ENCODE measurements at regions not wholly inside any gene's neighbourhood (a gene's known extent, or its start where the extent isn't known, plus 50 kb on each side); places are given as distances from the start of the nearest gene placed in this dataset.

DNA sequence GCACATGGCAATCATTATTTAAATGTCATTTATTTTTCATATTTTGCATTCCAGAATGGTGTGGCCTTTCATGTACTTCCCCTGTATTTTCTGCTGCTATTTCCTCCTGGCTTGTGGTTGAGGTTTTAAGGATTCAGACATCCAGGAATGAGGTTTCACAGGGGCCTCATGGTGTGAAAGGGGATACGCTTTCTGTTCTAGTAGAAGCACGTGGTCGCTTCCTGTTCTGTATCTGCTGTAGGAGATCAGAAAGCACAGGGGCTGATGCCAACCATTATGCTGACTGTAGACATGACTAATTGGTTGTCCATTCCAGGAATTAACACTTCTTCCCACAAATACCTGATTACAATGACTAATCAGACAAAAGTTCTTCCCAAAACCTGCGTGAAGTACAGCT lies 405.9 kb downstream of the SHISA9 start:
- no peak for DNase-seq
- Mint-ChIP-seq H3K4me3 (no peak overlapping the region), H3K27ac (no peak overlapping the region), H3K9me3 (peaks cover 0 to 5% (median 0%) of the 10 kb centered on the region in 7 donors), H3K4me1 (no peaks in the 10 kb centered on the region), H3K27me3 (ENCODE audit: low read depth in 3 of 3) (peaks cover 0 to 2% (median 1%) of the 10 kb centered on the region in 3 donors), H3K36me3 (no peaks in the 10 kb centered on the region)
- TF ChIP-seq, protein P1, sequence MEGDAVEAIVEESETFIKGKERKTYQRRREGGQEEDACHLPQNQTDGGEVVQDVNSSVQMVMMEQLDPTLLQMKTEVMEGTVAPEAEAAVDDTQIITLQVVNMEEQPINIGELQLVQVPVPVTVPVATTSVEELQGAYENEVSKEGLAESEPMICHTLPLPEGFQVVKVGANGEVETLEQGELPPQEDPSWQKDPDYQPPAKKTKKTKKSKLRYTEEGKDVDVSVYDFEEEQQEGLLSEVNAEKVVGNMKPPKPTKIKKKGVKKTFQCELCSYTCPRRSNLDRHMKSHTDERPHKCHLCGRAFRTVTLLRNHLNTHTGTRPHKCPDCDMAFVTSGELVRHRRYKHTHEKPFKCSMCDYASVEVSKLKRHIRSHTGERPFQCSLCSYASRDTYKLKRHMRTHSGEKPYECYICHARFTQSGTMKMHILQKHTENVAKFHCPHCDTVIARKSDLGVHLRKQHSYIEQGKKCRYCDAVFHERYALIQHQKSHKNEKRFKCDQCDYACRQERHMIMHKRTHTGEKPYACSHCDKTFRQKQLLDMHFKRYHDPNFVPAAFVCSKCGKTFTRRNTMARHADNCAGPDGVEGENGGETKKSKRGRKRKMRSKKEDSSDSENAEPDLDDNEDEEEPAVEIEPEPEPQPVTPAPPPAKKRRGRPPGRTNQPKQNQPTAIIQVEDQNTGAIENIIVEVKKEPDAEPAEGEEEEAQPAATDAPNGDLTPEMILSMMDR (IDR thresholded peaks at IDR 0.05) = no peak
- Histone ChIP-seq H3K9ac (ENCODE audit: insufficient read depth, low read length, poor library complexity, severe bottlenecking) (no peak overlapping the region), H3K9me3 (replicated peaks in 1 of 2; ENCODE audit: control insufficient read depth in 1 of 2, insufficient read depth in 1 of 2, low read length in 2 of 2) (no peaks in the 10 kb centered on the region), H3K27ac (ENCODE audit: low read depth in 1 of 2, low read length in 2 of 2) (no peak overlapping the region), H3K4me2 (replicated peaks; ENCODE audit: extremely low read depth, low read length, poor library complexity, severe bottlenecking) (no peak overlapping the region), H2AFZ (ENCODE audit: insufficient read depth, low read depth, low read length, poor library complexity, severe bottlenecking) (no peak overlapping the region), H4K20me1 (ENCODE audit: insufficient read depth, low read length) (no peaks in the 10 kb centered on the region), H3K4me3 (replicated peaks in 1 of 3; ENCODE audit: low read depth in 2 of 3, low read length in 3 of 3) (no peak overlapping the region), H3K4me1 (ENCODE audit: control insufficient read depth in 1 of 2, insufficient read depth in 2 of 2, low read length in 2 of 2) (no peaks in the 10 kb centered on the region), H3K79me2 (ENCODE audit: insufficient read depth, low read length) (no peaks in the 10 kb centered on the region), H3K36me3 (replicated peaks in 1 of 2; ENCODE audit: control insufficient read depth in 1 of 2, insufficient read depth in 2 of 2, low read length in 2 of 2) (no peaks in the 10 kb centered on the region), H3K27me3 (ENCODE audit: control insufficient read depth in 2 of 2, insufficient read depth in 2 of 2, low read length in 2 of 2) (no peaks in the 10 kb centered on the region)
- WGBS (ENCODE audit: insufficient coverage) = no CpG with 5 or more reads among the region's 4 CpGs
- intact Hi-C loops (cut with micrococcal nuclease) = no loop called here

GRCh38 chr16:13307851-13308250 lies 406.5 kb downstream of the SHISA9 start:
- Mint-ChIP-seq H3K36me3 (no peaks in the 10 kb centered on the region), H3K27me3 (ENCODE audit: low read depth in 3 of 3) (peaks cover 0 to 2% (median 1%) of the 10 kb centered on the region in 3 donors), H3K4me3 (no peak overlapping the region), H3K27ac (no peak overlapping the region), H3K9me3 (no peaks in the 10 kb centered on the region), H3K4me1 (no peaks in the 10 kb centered on the region)
- Histone ChIP-seq H2AFZ (ENCODE audit: insufficient read depth, low read depth, low read length, poor library complexity, severe bottlenecking) (no peak overlapping the region), H3K79me2 (ENCODE audit: insufficient read depth, low read length) (no peaks in the 10 kb centered on the region), H3K4me2 (replicated peaks; ENCODE audit: extremely low read depth, low read length, poor library complexity, severe bottlenecking) (no peak overlapping the region), H3K9me3 (replicated peaks in 1 of 2; ENCODE audit: control insufficient read depth in 1 of 2, insufficient read depth in 1 of 2, low read length in 2 of 2) (no peaks in the 10 kb centered on the region), H3K4me3 (replicated peaks in 1 of 3; ENCODE audit: low read depth in 2 of 3, low read length in 3 of 3) (no peak overlapping the region), H3K27me3 (ENCODE audit: control insufficient read depth in 2 of 2, insufficient read depth in 2 of 2, low read length in 2 of 2) (no peaks in the 10 kb centered on the region), H3K4me1 (ENCODE audit: control insufficient read depth in 1 of 2, insufficient read depth in 2 of 2, low read length in 2 of 2) (no peaks in the 10 kb centered on the region), H3K36me3 (replicated peaks in 1 of 2; ENCODE audit: control insufficient read depth in 1 of 2, insufficient read depth in 2 of 2, low read length in 2 of 2) (no peaks in the 10 kb centered on the region), H3K27ac (ENCODE audit: low read depth in 1 of 2, low read length in 2 of 2) (no peak overlapping the region), H3K9ac (ENCODE audit: insufficient read depth, low read length, poor library complexity, severe bottlenecking) (no peak overlapping the region), H4K20me1 (ENCODE audit: insufficient read depth, low read length) (no peaks in the 10 kb centered on the region)
- 100% methylated on average over 3 of the region's 5 CpGs for WGBS (ENCODE audit: insufficient coverage)
- DNase-seq = no peak
- TF ChIP-seq, protein P1 (IDR thresholded peaks at IDR 0.05) = no peak
- intact Hi-C loops (cut with micrococcal nuclease) = no loop called here

Measured in CD14-positive monocyte (primary cell).